ENCODE measurements at regions not wholly inside any gene's neighbourhood (a gene's known extent, or its start where the extent isn't known, plus 50 kb on each side); places are given as distances from the start of the nearest gene placed in this dataset.

GRCh38 chr9:89967527-89967926 is 362.7 kb downstream of the GADD45G start:
- no peaks in the 10 kb centered on the region for H3K4me1 Mint-ChIP-seq
- H3K36me3 Mint-ChIP-seq (ENCODE audit: low read depth) = no peaks in the 10 kb centered on the region
- intact Hi-C loops (cut with micrococcal nuclease) = no loop called here
- no peak for DNase-seq
- H3K4me3 Mint-ChIP-seq = no peak overlapping the region
- no peak for TF ChIP-seq CTCF (IDR thresholded peaks at IDR 0.05)
- no peak for ATAC-seq (ENCODE audit: low read depth)
- no peak overlapping the region for H3K27ac Mint-ChIP-seq
- H3K9me3 Mint-ChIP-seq = no peaks in the 10 kb centered on the region
- H3K27me3 Mint-ChIP-seq = peaks cover 3% of the 10 kb centered on the region
- CTCF ChIA-PET = no interaction called here
- POLR2A ChIA-PET = interaction anchor here (0.7 kb wide), 1 partner anchor 78 kb away, joined by 4 read pairs; no protein-coding TSS in a partner anchor

- no peaks in the 10 kb centered on the region for H3K36me3 Mint-ChIP-seq (ENCODE audit: low read depth)
- ATAC-seq (ENCODE audit: low read depth) (no peak), DNase-seq (no peak)
- no peaks in the 10 kb centered on the region for H3K4me1 Mint-ChIP-seq
- ChIA-PET CTCF (no interaction called here), POLR2A (no interaction called here)
- TF ChIP-seq CTCF (IDR thresholded peaks at IDR 0.05) = no peak
- H3K27ac Mint-ChIP-seq = no peak overlapping the region
- H3K27me3 Mint-ChIP-seq = peaks cover 3% of the 10 kb centered on the region
- no peaks in the 10 kb centered on the region for H3K9me3 Mint-ChIP-seq
- no peak overlapping the region for H3K4me3 Mint-ChIP-seq
- intact Hi-C loops (cut with micrococcal nuclease) = no loop called here
These were observed 364.4 kb downstream of the GADD45G start for GRCh38 chr9:89969156-89969675.

- POLR2A ChIA-PET = no interaction called here
- CTCF ChIA-PET = no interaction called here
- intact Hi-C loops (cut with micrococcal nuclease) = no loop called here
- no peaks in the 10 kb centered on the region for H3K4me1 Mint-ChIP-seq
- no peak overlapping the region for H3K27ac Mint-ChIP-seq
- ATAC-seq (ENCODE audit: low read depth) (no peak), DNase-seq (no peak)
- H3K27me3 Mint-ChIP-seq = peaks cover 3% of the 10 kb centered on the region
- no peaks in the 10 kb centered on the region for H3K9me3 Mint-ChIP-seq
- no peak for TF ChIP-seq CTCF (IDR thresholded peaks at IDR 0.05)
- no peak overlapping the region for H3K4me3 Mint-ChIP-seq
- H3K36me3 Mint-ChIP-seq (ENCODE audit: low read depth) = no peaks in the 10 kb centered on the region
These were observed 365.2 kb downstream of the GADD45G start for GRCh38 chr9:89969881-89970639.

GRCh38 chr9:89970701-89971100 is 365.9 kb downstream of the GADD45G start:
- peaks cover 3% of the 10 kb centered on the region for H3K27me3 Mint-ChIP-seq
- CTCF ChIA-PET = no interaction called here

GRCh38 chr9:89972535-89972934 is 367.7 kb downstream of the GADD45G start:
- H3K27ac Mint-ChIP-seq = no peak overlapping the region
- no peaks in the 10 kb centered on the region for H3K4me1 Mint-ChIP-seq
- TF ChIP-seq CTCF (IDR thresholded peaks at IDR 0.05) = no peak
- ChIA-PET CTCF (no interaction called here), POLR2A (no interaction called here)
- ATAC-seq (ENCODE audit: low read depth) = no peak
- H3K4me3 Mint-ChIP-seq = no peak overlapping the region
- no peaks in the 10 kb centered on the region for H3K36me3 Mint-ChIP-seq (ENCODE audit: low read depth)
- no peaks in the 10 kb centered on the region for H3K9me3 Mint-ChIP-seq
- DNase-seq = no peak
- intact Hi-C loops (cut with micrococcal nuclease) = no loop called here
- peaks cover 3% of the 10 kb centered on the region for H3K27me3 Mint-ChIP-seq

More at GRCh38 chr9:89970701-89971100, 365.9 kb downstream of the GADD45G start:
- Mint-ChIP-seq H3K4me3 (no peak overlapping the region), H3K27ac (no peak overlapping the region), H3K4me1 (no peaks in the 10 kb centered on the region), H3K9me3 (no peaks in the 10 kb centered on the region), H3K36me3 (ENCODE audit: low read depth) (no peaks in the 10 kb centered on the region)
- POLR2A ChIA-PET = no interaction called here
- DNase-seq (no peak), ATAC-seq (ENCODE audit: low read depth) (no peak)
- no peak for TF ChIP-seq CTCF (IDR thresholded peaks at IDR 0.05)
- intact Hi-C loops (cut with micrococcal nuclease) = no loop called here

Measured in activated B cell treated with CpG ODN at 0.5 μM for 24 hours (primary cell).